B cell (primary cell): ENCODE measurements at regions not wholly inside any gene's neighbourhood (a gene's known extent, or its start where the extent isn't known, plus 50 kb on each side); places are given as distances from the start of the nearest gene placed in this dataset.

Source experiments
- CTCF ChIP-seq: fragments of 200-600 bp; IDR thresholded peaks from one replicate; pipeline ENCODE4 v1.8.0; 2022; ENCODE audit warnings: antibody characterized with exemption, mild to moderate bottlenecking
- EZH2 ChIP-seq: IDR thresholded peaks from 2 replicates; pipeline ENCODE4 v1.6.1; 2012; ENCODE audit warnings: borderline replicate concordance, low read depth, mild to moderate bottlenecking, moderate library complexity, low read length; ENCODE audit not compliant: insufficient read depth, poor library complexity, severe bottlenecking

- TF ChIP-seq CTCF (no peak), EZH2 (no peak)
These were observed 766.7 kb upstream of the GOLIM4 start for GRCh38 chr3:168862466-168862865.
